ENCODE measurements at regions not wholly inside any gene's neighbourhood (a gene's known extent, or its start where the extent isn't known, plus 50 kb on each side); places are given as distances from the start of the nearest gene placed in this dataset.
A peak's percentile ranks its signal among the peaks of the same experiment; 100 is the strongest.

- no peak overlapping the region for H3K4me3 Mint-ChIP-seq
- H3K9me3 Mint-ChIP-seq: peaks cover 4% of the 10 kb centered on the region; the same call in 1 of the 2 replicates
- H3K4me1 Mint-ChIP-seq (ENCODE audit: low read depth): no peaks in the 10 kb centered on the region
- H3K27me3 Mint-ChIP-seq (ENCODE audit: insufficient read depth): peaks cover 3% of the 10 kb centered on the region
- no peak for DNase-seq
- H3K36me3 Mint-ChIP-seq (ENCODE audit: low read depth): no peaks in the 10 kb centered on the region
- no peak for TF ChIP-seq CTCF (IDR thresholded peaks at IDR 0.05)
- H3K27ac Mint-ChIP-seq: no peak overlapping the region
Measured at GRCh38 chr10:120761951-120762350, 89.2 kb upstream of the WDR11 start.

GRCh38 chr10:120765226-120765803 is 85.8 kb upstream of the WDR11 start:
- DNase-seq: no peak
- H3K36me3 Mint-ChIP-seq (ENCODE audit: low read depth): no peaks in the 10 kb centered on the region
- no peak overlapping the region for H3K4me3 Mint-ChIP-seq
- TF ChIP-seq CTCF (IDR thresholded peaks at IDR 0.05): no peak
- H3K9me3 Mint-ChIP-seq: no peaks in the 10 kb centered on the region
- H3K27ac Mint-ChIP-seq: no peak overlapping the region
- H3K4me1 Mint-ChIP-seq (ENCODE audit: low read depth): no peaks in the 10 kb centered on the region
- peaks cover 3% of the 10 kb centered on the region; the same call in 1 of the 2 replicates for H3K27me3 Mint-ChIP-seq (ENCODE audit: insufficient read depth)

GRCh38 chr10:120768227-120768626 is 82.9 kb upstream of the WDR11 start:
- Mint-ChIP-seq H3K4me3 (no peak overlapping the region), H3K27me3 (ENCODE audit: insufficient read depth) (peaks cover 5% of the 10 kb centered on the region; the same call in 1 of the 2 replicates), H3K9me3 (no peaks in the 10 kb centered on the region), H3K36me3 (ENCODE audit: low read depth) (no peaks in the 10 kb centered on the region), H3K4me1 (ENCODE audit: low read depth) (no peaks in the 10 kb centered on the region), H3K27ac (no peak overlapping the region)
- DNase-seq: no peak
- no peak for TF ChIP-seq CTCF (IDR thresholded peaks at IDR 0.05)

GRCh38 chr10:120770496-120770895 is 80.7 kb upstream of the WDR11 start:
- Mint-ChIP-seq H3K36me3 (ENCODE audit: low read depth) (no peaks in the 10 kb centered on the region), H3K4me3 (peak overlapping the region; percentile 0; the same call in 1 of the 2 replicates), H3K27ac (no peak overlapping the region), H3K9me3 (no peaks in the 10 kb centered on the region), H3K4me1 (ENCODE audit: low read depth) (no peaks in the 10 kb centered on the region), H3K27me3 (ENCODE audit: insufficient read depth) (peaks cover 6% of the 10 kb centered on the region; the same call in 1 of the 2 replicates)
- TF ChIP-seq CTCF (IDR thresholded peaks at IDR 0.05): no peak
- peak; percentile 3 for DNase-seq

GRCh38 chr10:120776442-120776841 is 74.7 kb upstream of the WDR11 start:
- Mint-ChIP-seq H3K9me3 (no peaks in the 10 kb centered on the region), H3K4me3 (no peak overlapping the region)

More at GRCh38 chr10:120776442-120776841, 74.7 kb upstream of the WDR11 start:
- H3K4me1 Mint-ChIP-seq (ENCODE audit: low read depth): no peaks in the 10 kb centered on the region
- no peak for TF ChIP-seq CTCF (IDR thresholded peaks at IDR 0.05)
- H3K27me3 Mint-ChIP-seq (ENCODE audit: insufficient read depth): peaks cover 8% of the 10 kb centered on the region
- no peak overlapping the region for H3K27ac Mint-ChIP-seq
- no peaks in the 10 kb centered on the region for H3K36me3 Mint-ChIP-seq (ENCODE audit: low read depth)
- DNase-seq: no peak

All from HFFc6 (cell line).